ENCODE measurements at regions not wholly inside any gene's neighbourhood (a gene's known extent, or its start where the extent isn't known, plus 50 kb on each side); places are given as distances from the start of the nearest gene placed in this dataset.
"Not testable (repeated sequence)": the region's sequence is repeated elsewhere in the genome, so short reads cannot be mapped to it uniquely, and the experiment has no call there.

DNA sequence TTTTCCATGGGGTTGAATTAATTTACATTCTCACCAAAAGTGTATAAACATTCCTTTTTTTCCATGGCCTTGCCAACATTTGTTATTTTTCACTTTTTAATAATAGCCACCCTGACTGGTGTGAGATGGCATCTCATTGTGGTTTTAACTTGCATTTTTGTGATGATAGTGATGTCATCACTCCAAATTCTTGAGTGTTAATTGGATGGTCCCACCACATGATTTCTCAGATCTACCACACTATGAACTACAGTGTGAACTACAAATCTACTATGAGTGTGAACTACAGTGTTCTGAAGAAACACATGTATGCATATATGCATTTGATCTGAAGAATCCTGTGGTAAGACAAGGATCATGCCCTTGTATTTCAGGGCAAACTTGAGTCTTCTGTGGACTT, 340.1 kb downstream of the ABCC12 start:
- no peak overlapping the region for H3K27ac Mint-ChIP-seq
- intact Hi-C loops (cut with micrococcal nuclease): no loop called here
- H3K4me1 Mint-ChIP-seq (ENCODE audit: low read depth): no peaks in the 10 kb centered on the region
- H3K27me3 Mint-ChIP-seq (ENCODE audit: low read depth): peaks cover 4% of the 10 kb centered on the region
- H3K4me3 Mint-ChIP-seq: no peak overlapping the region
- no peak for DNase-seq
- H3K36me3 Mint-ChIP-seq (ENCODE audit: low read depth): no peaks in the 10 kb centered on the region
- CTCF ChIA-PET: no interaction called here
- peaks cover 13% of the 10 kb centered on the region for H3K9me3 Mint-ChIP-seq

GRCh38 chr16:47811758-47812157, 344.0 kb downstream of the ABCC12 start:
- DNase-seq; H3K27me3 Mint-ChIP-seq (ENCODE audit: low read depth); H3K4me1 Mint-ChIP-seq (ENCODE audit: low read depth); H3K36me3 Mint-ChIP-seq (ENCODE audit: low read depth); CTCF ChIA-PET; H3K4me3 Mint-ChIP-seq; H3K27ac Mint-ChIP-seq; intact Hi-C loops (cut with micrococcal nuclease): not testable (repeated sequence)
- peaks cover 14% of the 10 kb centered on the region for H3K9me3 Mint-ChIP-seq

DNA sequence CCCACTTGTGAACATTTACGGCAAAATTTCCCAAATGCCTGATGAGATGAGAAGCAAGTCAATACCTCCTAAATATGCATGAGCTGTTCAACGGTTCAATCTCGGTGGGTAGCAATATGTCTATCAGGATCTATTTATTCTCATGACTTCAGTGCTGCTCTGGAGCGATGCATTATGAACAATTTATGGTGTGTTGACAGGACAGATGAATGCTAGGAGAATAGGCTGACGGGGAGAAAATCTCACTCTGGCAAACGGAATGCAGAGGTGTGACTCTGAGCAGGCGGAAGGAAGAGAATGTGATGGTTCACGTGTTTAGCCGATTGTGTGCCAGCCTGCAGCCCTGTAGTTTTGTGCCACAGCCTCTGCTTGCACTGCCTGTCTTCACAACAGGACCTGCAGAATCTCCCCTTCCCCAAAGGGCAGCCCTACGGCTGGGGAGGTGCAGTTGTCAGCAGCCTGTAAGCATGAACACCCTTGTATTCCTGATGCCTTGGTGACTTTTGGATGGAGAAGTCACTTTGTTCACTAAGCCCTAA, 345.2 kb downstream of the PHKB start:
- CTCF ChIA-PET: no interaction called here
- intact Hi-C loops (cut with micrococcal nuclease): no loop called here
- Mint-ChIP-seq H3K4me3 (no peak overlapping the region), H3K9me3 (peaks cover 1% of the 10 kb centered on the region), H3K4me1 (ENCODE audit: low read depth) (no peaks in the 10 kb centered on the region), H3K36me3 (ENCODE audit: low read depth) (no peaks in the 10 kb centered on the region), H3K27ac (no peak overlapping the region), H3K27me3 (ENCODE audit: low read depth) (no peaks in the 10 kb centered on the region)
- DNase-seq: no peak

GRCh38 chr16:47787696-47788095, 326.6 kb downstream of the PHKB start:
- peaks cover 9% of the 10 kb centered on the region for H3K27me3 Mint-ChIP-seq (ENCODE audit: low read depth)
- no peak for DNase-seq
- intact Hi-C loops (cut with micrococcal nuclease): no loop called here
- H3K36me3 Mint-ChIP-seq (ENCODE audit: low read depth): no peaks in the 10 kb centered on the region
- H3K4me1 Mint-ChIP-seq (ENCODE audit: low read depth): no peaks in the 10 kb centered on the region
- H3K4me3 Mint-ChIP-seq: no peak overlapping the region
- CTCF ChIA-PET: no interaction called here
- H3K27ac Mint-ChIP-seq: no peak overlapping the region
- peaks cover 9% of the 10 kb centered on the region for H3K9me3 Mint-ChIP-seq

DNA sequence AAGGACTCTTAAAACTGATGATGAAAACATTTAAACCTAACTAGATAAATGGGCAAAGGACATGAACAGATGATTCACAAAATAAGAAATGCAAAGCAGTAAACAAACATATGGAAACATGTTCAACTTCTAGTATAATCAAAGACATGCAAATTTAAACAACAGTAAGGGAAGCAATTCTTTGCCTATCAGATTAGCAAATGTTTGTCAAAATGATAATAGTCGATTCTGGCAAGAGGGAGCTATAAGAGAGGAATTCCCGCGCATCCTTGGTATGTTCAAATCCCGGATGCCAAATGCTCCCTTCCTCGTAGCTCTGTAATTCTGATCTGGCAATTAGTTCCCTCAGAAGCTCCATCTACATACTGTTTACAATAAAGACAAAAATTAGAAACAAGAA, 320.5 kb downstream of the PHKB start:
- DNase-seq: no peak
- Mint-ChIP-seq H3K9me3 (no peaks in the 10 kb centered on the region), H3K27ac (no peak overlapping the region), H3K27me3 (ENCODE audit: low read depth) (no peaks in the 10 kb centered on the region), H3K4me3 (no peak overlapping the region), H3K4me1 (ENCODE audit: low read depth) (peaks cover 15% of the 10 kb centered on the region), H3K36me3 (ENCODE audit: low read depth) (no peaks in the 10 kb centered on the region)
- intact Hi-C loops (cut with micrococcal nuclease): no loop called here
- CTCF ChIA-PET: interaction anchor here (0.5 to 0.7 kb wide), 2 partner anchors 612 to 640 kb away, joined by 3 read pairs; no protein-coding TSS in a partner anchor

GRCh38 chr16:47780213-47780875, 319.2 kb downstream of the PHKB start:
- H3K4me1 Mint-ChIP-seq (ENCODE audit: low read depth): peaks cover 15% of the 10 kb centered on the region
- CTCF ChIA-PET: interaction anchor here (0.7 to 1.1 kb wide), 2 partner anchors 13 to 323 kb away, joined by 4 to 7 read pairs; no protein-coding TSS in a partner anchor
- no peaks in the 10 kb centered on the region for H3K36me3 Mint-ChIP-seq (ENCODE audit: low read depth)
- intact Hi-C loops (cut with micrococcal nuclease): no loop called here
- DNase-seq: no peak
- H3K27me3 Mint-ChIP-seq (ENCODE audit: low read depth): no peaks in the 10 kb centered on the region
- H3K27ac Mint-ChIP-seq: no peak overlapping the region
- no peak overlapping the region for H3K4me3 Mint-ChIP-seq
- no peaks in the 10 kb centered on the region for H3K9me3 Mint-ChIP-seq

DNA sequence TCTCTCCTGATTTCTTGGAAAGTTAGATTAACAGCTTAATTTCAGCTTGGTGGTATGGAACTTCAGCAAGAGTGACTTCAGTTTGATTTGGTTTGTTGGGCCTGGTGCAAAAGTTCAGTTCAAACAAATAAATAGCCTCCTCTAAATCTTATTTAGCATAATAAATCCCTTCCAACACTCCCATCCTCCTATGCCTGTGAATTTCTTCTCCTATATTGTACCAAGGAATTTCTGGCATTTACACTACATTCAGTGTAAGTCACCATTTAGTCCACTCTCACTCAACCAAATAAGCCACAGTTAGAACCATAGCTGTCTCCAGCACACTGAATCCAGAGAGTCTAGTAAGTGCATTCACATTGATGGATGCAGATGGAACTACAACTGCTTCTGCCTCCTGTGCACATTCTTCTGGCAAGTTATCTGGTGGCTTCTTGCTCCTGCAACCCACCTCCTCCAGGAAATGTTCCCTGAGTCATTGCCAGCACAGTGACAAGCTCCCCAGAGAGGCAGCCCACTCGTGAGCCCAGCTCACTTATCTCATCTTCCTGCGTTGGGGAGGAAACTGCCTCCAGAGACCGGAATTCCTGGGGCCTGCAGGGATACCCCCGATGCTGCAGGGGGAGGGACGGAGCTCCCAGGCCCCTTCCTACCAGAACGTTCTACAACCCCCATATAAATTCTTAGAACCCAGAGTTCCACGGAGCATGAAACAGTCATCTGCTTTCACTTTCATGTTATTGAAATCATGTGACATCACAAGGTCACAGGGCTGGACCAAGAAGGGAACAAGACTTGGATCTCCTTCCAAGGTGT, 318.3 kb downstream of the PHKB start:
- peak; percentile 35 for DNase-seq
- intact Hi-C loops (cut with micrococcal nuclease): no loop called here
- Mint-ChIP-seq H3K4me1 (ENCODE audit: low read depth) (peaks cover 15% of the 10 kb centered on the region), H3K27ac (peak overlapping the region; percentile 50), H3K9me3 (no peaks in the 10 kb centered on the region), H3K36me3 (ENCODE audit: low read depth) (no peaks in the 10 kb centered on the region), H3K4me3 (peak overlapping the region; percentile 67), H3K27me3 (ENCODE audit: low read depth) (no peaks in the 10 kb centered on the region)
- CTCF ChIA-PET: interaction anchor here (0.7 to 1.1 kb wide), 2 partner anchors 12 to 322 kb away, joined by 4 to 7 read pairs; no protein-coding TSS in a partner anchor

- H3K27me3 Mint-ChIP-seq (ENCODE audit: low read depth): peaks cover 4% of the 10 kb centered on the region
- H3K27ac Mint-ChIP-seq: no peak overlapping the region
- intact Hi-C loops (cut with micrococcal nuclease): no loop called here
- H3K4me1 Mint-ChIP-seq (ENCODE audit: low read depth): peaks cover 15% of the 10 kb centered on the region
- no peaks in the 10 kb centered on the region for H3K9me3 Mint-ChIP-seq
- no peaks in the 10 kb centered on the region for H3K36me3 Mint-ChIP-seq (ENCODE audit: low read depth)
- CTCF ChIA-PET: no interaction called here
- no peak for DNase-seq
- H3K4me3 Mint-ChIP-seq: no peak overlapping the region
Measured at GRCh38 chr16:47778106-47778801, 317.1 kb downstream of the PHKB start.

DNA sequence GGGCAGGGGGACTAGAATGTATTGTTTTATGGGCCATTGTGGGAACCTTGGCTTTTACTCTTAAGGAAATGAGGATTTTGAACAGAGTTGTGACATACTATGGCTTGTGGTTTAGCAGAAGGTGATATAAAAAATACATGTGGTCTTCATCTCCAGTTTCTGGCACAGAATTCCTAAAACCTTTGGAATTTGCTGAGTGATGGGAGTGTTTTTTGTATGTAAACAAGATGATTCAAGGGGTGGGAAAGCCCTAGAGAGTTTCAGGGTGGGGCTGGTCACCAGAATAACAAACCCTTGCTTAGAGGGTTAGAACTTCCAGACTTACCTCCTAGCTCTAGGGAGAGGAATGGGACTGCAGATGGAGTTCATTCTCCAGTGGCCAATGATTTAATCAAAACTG, 316.1 kb downstream of the PHKB start:
- Mint-ChIP-seq H3K9me3 (no peaks in the 10 kb centered on the region), H3K27me3 (ENCODE audit: low read depth) (peaks cover 4% of the 10 kb centered on the region), H3K27ac (no peak overlapping the region), H3K4me1 (ENCODE audit: low read depth) (peaks cover 15% of the 10 kb centered on the region), H3K4me3 (no peak overlapping the region), H3K36me3 (ENCODE audit: low read depth) (no peaks in the 10 kb centered on the region)
- no peak for DNase-seq
- CTCF ChIA-PET: no interaction called here
- intact Hi-C loops (cut with micrococcal nuclease): no loop called here

- no peak overlapping the region for H3K4me3 Mint-ChIP-seq
- intact Hi-C loops (cut with micrococcal nuclease): no loop called here
- peaks cover 12% of the 10 kb centered on the region for H3K4me1 Mint-ChIP-seq (ENCODE audit: low read depth)
- DNase-seq: no peak
- H3K27ac Mint-ChIP-seq: no peak overlapping the region
- H3K27me3 Mint-ChIP-seq (ENCODE audit: low read depth): peaks cover 4% of the 10 kb centered on the region
- no peaks in the 10 kb centered on the region for H3K36me3 Mint-ChIP-seq (ENCODE audit: low read depth)
- CTCF ChIA-PET: no interaction called here
- H3K9me3 Mint-ChIP-seq: no peaks in the 10 kb centered on the region
Measured at GRCh38 chr16:47774661-47775060, 313.5 kb downstream of the PHKB start.

DNA sequence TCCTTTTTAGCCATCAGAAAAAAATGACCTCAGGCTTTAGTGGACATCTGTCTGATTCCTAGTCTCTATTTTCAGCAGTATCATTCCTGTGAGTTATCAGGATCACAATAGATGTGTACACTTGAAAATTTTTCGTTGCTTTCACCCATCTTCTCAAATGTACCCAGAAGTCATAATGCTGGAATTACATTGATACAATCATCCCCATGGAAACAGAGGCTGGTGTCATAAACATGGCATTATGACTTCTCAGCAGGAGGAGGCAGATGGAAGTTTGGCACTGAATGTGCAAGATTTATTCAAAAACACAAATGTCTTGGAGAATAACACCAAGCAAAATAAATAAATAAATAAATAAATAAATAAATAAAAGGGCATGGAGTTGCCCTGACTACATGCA, 292.5 kb downstream of the PHKB start:
- H3K27me3 Mint-ChIP-seq (ENCODE audit: low read depth): peaks cover 5% of the 10 kb centered on the region
- H3K27ac Mint-ChIP-seq: no peak overlapping the region
- H3K9me3 Mint-ChIP-seq: peaks cover under 1% of the 10 kb centered on the region
- DNase-seq: no peak
- CTCF ChIA-PET: no interaction called here
- intact Hi-C loops (cut with micrococcal nuclease): no loop called here
- H3K4me3 Mint-ChIP-seq: no peak overlapping the region
- no peaks in the 10 kb centered on the region for H3K36me3 Mint-ChIP-seq (ENCODE audit: low read depth)
- no peaks in the 10 kb centered on the region for H3K4me1 Mint-ChIP-seq (ENCODE audit: low read depth)
